ENCODE measurements at regions not wholly inside any gene's neighbourhood (a gene's known extent, or its start where the extent isn't known, plus 50 kb on each side); places are given as distances from the start of the nearest gene placed in this dataset.

- TF ChIP-seq GATA2 (IDR thresholded peaks at IDR 0.05; ENCODE audit: low read depth, low read length) (no peak), GATA3 (IDR thresholded peaks at IDR 0.05; ENCODE audit: low read depth, low read length) (no peak)
Observed at GRCh38 chr18:2223849-2224248, 347.5 kb downstream of the METTL4 start.
